GM12892 (cell line): ENCODE measurements at regions not wholly inside any gene's neighbourhood (a gene's known extent, or its start where the extent isn't known, plus 50 kb on each side); places are given as distances from the start of the nearest gene placed in this dataset.

ENCODE experiments used
- DNase-seq: peaks from one replicate; pipeline ENCODE4 v3.0.0; 2011; ENCODE audit not compliant: insufficient read length
- FAIRE-seq: peaks from 2 replicates; lab custom pipeline; 2011; peaks lifted over from hg19 to GRCh38; lab: Jason Lieb, UNC
- POLR2A ChIP-seq: IDR thresholded peaks from 2 replicates; pipeline ENCODE4 v1.6.1; 2011; ENCODE audit warnings: low read depth, low read length, control low read depth
- POLR2AphosphoS5 ChIP-seq: IDR thresholded peaks from 2 replicates; pipeline ENCODE4 v1.6.1; 2011; ENCODE audit warnings: low read depth, low read length, control low read depth
- TAF1 ChIP-seq: IDR thresholded peaks from 2 replicates; pipeline ENCODE4 v1.6.1; 2011; ENCODE audit warnings: low read depth, mild to moderate bottlenecking, control low read depth, low read length, borderline replicate concordance

DNA sequence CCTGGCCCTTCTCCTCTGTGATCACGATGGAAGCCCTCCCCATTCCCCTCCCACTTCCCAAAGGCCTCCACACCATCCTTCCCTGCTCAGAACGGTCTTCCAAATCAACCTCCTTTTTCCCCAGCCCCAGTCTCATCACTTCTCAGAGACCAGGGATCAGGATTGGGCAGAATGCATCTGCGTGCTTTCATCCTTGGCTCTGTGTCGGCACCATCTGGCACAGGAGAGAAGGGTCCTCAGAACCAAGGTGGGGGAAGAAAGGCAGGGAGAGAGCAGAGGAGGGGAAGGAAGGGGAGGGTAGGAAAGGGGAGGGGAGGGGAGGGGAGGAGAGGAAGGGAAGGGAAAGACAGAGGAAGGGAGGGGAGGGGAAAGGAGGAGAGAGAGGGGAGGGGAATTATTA, 52.4 kb upstream of the FICD start:
- no peak for TF ChIP-seq POLR2A
- TF ChIP-seq POLR2AphosphoS5, result no peak
- no peak for TF ChIP-seq TAF1
- DNase-seq (no peak), FAIRE-seq (no peak)

DNA sequence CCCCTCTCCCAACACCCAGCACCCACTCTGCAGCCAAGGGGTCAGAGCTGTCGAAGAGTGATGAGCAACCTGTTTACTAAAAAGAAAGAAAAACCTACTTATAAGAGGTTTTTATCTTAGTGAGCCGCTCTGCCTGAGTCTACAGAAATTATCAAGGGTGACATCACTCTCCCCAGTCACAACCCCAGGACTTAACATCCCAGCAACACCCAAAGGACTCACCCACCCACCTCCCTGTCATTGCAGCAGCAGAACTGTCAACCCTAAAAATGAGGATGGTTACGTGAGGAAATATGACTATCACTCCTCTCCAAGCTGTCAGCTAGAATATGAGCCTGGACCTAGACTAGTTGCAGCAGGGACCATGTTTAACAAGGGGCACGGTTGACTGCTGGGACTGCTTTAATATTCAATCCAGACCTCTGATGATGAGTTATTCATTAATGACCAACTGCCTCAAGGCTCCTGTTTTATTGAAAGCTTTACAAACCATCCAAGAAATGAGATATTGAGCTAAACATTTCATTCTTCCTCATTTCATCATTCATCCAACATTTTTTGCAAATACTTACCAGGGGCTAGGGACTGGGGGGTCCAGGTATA, 53.9 kb upstream of the FICD start:
- FAIRE-seq, result no peak
- TF ChIP-seq POLR2AphosphoS5 (no peak), TAF1 (no peak), POLR2A (no peak)
- DNase-seq, result no peak

DNA sequence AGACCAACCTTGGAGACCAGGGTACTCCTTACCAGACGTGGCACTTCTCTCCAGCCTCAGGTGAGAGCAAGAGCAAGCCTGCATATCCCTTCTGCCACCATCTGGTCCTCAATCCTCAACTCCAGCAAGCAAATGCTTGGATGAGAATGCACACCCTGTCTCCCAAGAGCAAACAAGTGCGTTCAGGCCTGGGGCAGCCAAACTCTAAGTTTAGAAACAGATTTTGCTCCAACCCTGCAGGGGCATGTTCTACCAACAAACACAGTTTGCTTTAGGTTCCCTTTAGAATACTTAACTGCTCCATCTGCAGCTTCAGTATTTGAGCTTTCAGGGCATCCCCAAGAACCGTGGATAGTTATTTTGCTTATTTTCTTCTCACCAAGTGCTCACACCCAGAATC, 55.9 kb upstream of the FICD start:
- FAIRE-seq (no peak), DNase-seq (no peak)
- TF ChIP-seq TAF1 (no peak), POLR2A (no peak), POLR2AphosphoS5 (no peak)

DNA sequence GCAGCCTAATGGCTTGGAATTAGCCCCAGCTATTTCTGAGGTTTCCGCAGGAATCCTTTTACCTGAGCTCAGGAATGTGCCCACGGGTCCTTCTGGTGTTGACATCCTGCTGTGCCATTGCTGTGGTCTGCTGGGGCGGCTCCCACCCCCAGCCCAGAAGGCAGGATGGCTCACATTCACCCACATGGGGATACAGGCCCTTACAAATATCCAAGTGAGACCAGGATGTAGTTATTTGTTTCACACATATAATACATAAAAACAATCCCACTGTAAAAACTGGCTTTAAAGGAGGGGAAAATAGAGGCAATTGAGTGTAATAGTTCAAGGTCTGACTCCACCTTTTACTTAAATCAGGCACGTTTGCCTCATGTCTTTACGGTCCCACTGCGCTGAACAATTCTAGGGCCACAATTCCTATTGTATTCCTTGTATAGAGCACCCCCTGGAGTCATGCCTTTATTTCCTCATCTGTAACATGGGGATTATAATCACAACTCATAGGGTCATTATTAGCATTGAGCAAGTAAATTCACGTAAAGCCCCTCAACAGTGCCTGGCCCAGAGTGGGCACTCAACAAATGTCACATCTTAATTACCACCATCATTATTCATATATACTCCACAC, 57.2 kb upstream of the FICD start:
- DNase-seq, result no peak
- FAIRE-seq, result no peak
- no peak for TF ChIP-seq POLR2A
- TF ChIP-seq POLR2AphosphoS5, result no peak
- no peak for TF ChIP-seq TAF1

DNA sequence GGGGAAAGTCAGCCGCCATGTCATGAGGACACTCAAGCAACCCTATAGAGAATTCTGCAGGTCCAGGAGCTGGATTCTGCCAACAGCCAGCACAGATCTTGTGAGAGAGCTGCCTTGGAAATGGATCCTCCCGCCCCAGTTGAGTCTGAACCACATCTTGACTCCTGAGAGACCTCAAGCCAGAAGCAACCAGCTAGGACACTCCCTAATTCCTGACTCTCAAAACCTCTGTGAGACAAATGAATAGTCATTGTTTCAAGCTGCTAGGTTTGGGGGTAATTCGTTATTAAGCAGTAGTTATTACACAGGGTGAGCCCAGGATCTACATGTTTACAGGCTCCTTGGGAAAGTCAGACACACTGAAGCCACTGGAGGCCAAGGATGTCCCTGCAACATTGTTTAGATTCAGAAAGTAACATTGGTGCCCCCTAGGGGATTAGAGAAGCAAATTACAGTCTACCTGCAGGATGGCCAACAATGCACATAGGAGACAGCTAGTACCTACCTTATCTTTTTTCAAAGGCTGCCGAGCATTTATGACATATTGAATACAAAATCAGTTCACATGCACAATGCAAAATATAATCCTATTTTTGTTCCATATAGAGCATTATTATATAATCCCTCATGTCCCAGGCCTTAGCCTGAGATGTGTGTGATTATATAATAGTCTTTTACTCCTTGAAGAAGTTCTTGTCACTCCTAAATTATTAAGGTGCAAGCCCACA, 57.9 kb upstream of the FICD start:
- peak; percentile 92 for FAIRE-seq
- TF ChIP-seq POLR2AphosphoS5 (no peak), TAF1 (no peak), POLR2A (no peak)
- DNase-seq, result peak; percentile 39

GRCh38 chr12:108455706-108456105, 59.4 kb upstream of the FICD start:
- DNase-seq, result no peak
- TF ChIP-seq TAF1, result no peak
- TF ChIP-seq POLR2AphosphoS5, result no peak
- no peak for TF ChIP-seq POLR2A
- peak; percentile 82 for FAIRE-seq

DNA sequence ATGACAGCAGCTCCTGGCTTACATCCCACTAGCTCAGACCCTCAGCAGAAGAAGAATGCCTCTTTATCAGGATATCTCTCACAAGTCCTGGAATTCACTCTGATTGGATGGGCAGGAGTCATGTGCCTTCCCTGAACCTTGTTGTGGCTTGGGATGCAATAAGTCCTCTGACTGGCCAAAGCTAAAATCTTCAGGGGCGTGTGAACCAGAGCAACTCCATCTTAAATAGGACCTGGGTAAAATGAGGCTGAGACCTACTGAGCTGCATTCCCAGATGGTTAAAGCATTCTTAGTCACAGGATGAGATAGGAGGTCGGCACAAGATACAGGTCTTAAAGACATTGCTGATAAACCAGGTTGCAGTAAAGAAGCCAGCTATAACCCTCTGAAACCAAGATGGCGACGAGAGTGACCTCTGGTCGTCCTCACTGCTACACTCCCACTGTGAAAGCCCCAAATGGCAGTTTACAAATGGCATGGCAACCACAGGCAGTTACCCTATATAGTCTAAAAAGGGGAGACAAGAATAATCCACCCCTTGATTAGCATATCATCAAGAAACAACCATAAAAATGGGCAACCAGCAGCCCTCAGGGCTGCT, 60.4 kb upstream of the FICD start:
- FAIRE-seq (no peak), DNase-seq (no peak)
- TF ChIP-seq POLR2AphosphoS5 (no peak), TAF1 (no peak), POLR2A (no peak)

DNA sequence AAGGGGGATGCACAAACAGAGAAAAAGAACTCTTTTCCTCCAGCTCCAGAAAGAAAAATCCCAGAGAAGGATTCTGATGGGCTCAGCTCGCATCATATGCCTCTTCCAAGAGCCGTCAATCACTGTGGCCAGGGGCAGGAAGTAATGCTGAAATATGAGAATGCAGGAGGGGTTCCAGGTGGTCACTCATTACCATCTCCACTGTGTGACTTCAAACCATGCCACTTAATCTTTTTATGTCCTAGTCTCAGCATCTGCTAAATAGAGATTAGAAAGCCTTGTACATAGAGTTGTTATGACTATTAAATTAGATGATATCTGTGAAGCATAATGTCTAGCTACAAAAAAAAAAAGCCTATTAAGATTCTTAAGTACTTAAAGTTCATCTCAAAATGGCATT, 65.6 kb upstream of the FICD start:
- FAIRE-seq (no peak), DNase-seq (no peak)
- TF ChIP-seq POLR2A (no peak), POLR2AphosphoS5 (no peak), TAF1 (no peak)

DNA sequence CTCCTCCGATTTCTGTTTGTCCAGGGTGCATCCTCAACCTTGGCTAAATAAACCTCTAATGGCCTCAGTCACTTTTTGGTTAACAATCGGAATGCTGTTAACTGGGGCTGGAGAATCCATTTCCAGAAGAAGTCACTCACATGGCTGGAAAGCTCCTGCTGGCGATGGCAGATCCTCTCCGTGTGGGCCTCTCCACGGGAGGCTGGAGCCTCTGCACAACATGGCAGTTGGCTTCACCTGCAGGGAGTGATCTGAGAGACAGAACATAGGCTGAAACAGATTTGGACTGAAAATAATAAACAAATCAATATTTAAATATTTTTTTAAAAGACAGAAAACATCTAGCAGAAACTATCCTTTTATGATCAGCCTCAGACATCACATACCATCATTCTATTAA, 66.8 kb upstream of the FICD start:
- no peak for DNase-seq
- TF ChIP-seq POLR2A, result no peak
- no peak for TF ChIP-seq TAF1
- no peak for TF ChIP-seq POLR2AphosphoS5
- no peak for FAIRE-seq

DNA sequence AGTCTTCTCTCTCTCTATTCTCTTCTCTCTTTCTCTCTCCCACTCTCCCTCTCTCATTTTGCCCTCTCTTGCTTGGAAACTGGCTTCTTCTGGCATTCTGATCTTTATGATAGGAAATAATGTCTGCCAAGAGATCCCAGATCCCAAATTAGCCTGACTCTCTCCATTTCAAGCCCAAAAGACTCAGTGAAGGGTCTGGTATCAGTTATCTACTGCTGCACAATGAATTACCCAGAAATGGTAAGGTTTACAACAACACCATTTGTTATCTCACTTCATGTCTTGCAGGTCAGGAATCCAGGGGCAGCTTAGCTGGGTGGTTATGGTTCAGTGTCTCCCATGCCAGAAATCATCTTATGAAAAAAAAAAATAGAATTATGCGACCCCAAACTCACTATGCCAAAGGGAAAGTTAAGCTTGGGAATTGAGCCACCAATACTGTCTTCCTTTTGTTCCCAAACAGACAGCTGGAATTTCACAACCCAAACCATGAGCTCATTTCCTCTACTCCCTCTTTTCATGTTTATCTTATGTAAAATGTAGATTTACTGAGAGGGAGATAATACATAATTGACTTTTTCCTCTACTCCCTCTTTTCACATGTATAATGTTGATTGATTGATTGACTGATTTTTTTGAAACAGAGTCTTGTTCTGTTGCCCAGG, 67.8 kb upstream of the FICD start:
- FAIRE-seq (no peak), DNase-seq (no peak)
- TF ChIP-seq POLR2AphosphoS5 (no peak), POLR2A (no peak), TAF1 (no peak)

DNA sequence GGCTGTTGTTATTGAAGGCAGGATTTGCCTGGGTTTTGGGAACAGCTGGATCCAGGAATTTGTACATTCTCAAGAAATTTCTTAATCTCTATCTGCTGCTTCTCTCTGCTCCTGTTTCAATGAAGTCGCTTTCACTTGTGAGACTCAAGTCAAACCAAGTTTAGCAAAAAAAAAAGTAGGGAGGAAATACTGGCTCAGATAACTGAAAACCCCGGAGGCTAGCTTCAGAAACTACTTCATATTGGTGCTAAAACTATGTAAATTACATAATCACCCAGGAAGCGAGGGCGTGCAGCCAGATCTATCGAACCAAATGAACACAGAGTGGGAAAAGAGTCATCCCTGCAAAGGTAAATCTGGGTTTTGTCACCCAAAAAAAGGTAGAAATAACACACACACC, 68.3 kb upstream of the FICD start:
- TF ChIP-seq POLR2A, result no peak
- no peak for TF ChIP-seq POLR2AphosphoS5
- TF ChIP-seq TAF1, result no peak
- FAIRE-seq (no peak), DNase-seq (no peak)
